H9 (cell line): ENCODE measurements at regions not wholly inside any gene's neighbourhood (a gene's known extent, or its start where the extent isn't known, plus 50 kb on each side); places are given as distances from the start of the nearest gene placed in this dataset.

Source experiments
- DNase-seq: peaks from one replicate; pipeline ENCODE4 v3.0.0-alpha.2; 2017
- H2AFZ ChIP-seq: one replicate; pipeline ENCODE4 v1.6.1; 2013; ENCODE audit warnings: mild to moderate bottlenecking, low read length, control low read depth, moderate library complexity
- H2AK5ac ChIP-seq: 2 replicates; pipeline ENCODE4 v1.6.1; 2013; ENCODE audit warnings: low read length, control low read depth, mixed read lengths; ENCODE audit not compliant: insufficient read length
- H2BK120ac ChIP-seq: one replicate; pipeline ENCODE4 v1.6.1; 2013; ENCODE audit warnings: low read depth, mild to moderate bottlenecking, low read length, control low read depth, inconsistent platforms; ENCODE audit not compliant: poor library complexity, severe bottlenecking
- H2BK12ac ChIP-seq: 2 replicates; pipeline ENCODE4 v1.6.1; 2013; ENCODE audit warnings: low read length, control low read depth, mixed read lengths, low read depth; ENCODE audit not compliant: insufficient read length
- H2BK15ac ChIP-seq: 2 replicates; pipeline ENCODE4 v1.6.1; 2013; ENCODE audit warnings: low read depth, low read length, control low read depth
- H2BK20ac ChIP-seq: one replicate; pipeline ENCODE4 v1.6.1; 2013; ENCODE audit warnings: low read depth, mild to moderate bottlenecking, low read length, control low read depth, inconsistent platforms; ENCODE audit not compliant: poor library complexity, severe bottlenecking
- H2BK5ac ChIP-seq: 2 replicates; pipeline ENCODE4 v1.6.1; 2013; ENCODE audit warnings: low read length, control low read depth, mixed read lengths; ENCODE audit not compliant: insufficient read length
- H3K14ac ChIP-seq: 2 replicates; pipeline ENCODE4 v1.6.1; 2013; ENCODE audit warnings: low read length, control low read depth; ENCODE audit not compliant: insufficient read depth
- H3K18ac ChIP-seq: 2 replicates; pipeline ENCODE4 v1.6.1; 2013; ENCODE audit warnings: low read depth, mild to moderate bottlenecking, mixed read lengths, low read length, control low read depth; ENCODE audit not compliant: insufficient read length
- H3K23ac ChIP-seq: 2 replicates; pipeline ENCODE4 v1.6.1; 2013; ENCODE audit warnings: low read length, control low read depth, mixed read lengths, low read depth; ENCODE audit not compliant: insufficient read length
- H3K23me2 ChIP-seq: 2 replicates; pipeline ENCODE4 v1.6.1; 2013; ENCODE audit warnings: low read depth, mild to moderate bottlenecking, mixed read lengths, low read length, control low read depth; ENCODE audit not compliant: insufficient read length, poor library complexity, severe bottlenecking
- H3K27ac ChIP-seq: 2 replicates; pipeline ENCODE4 v1.5.1; 2013; ENCODE audit warnings: low read length, control low read depth, mixed read lengths, low read depth; ENCODE audit not compliant: insufficient read length
- H3K27me3 ChIP-seq: 2 replicates; pipeline ENCODE4 v1.6.1; 2013; ENCODE audit warnings: low read length, control low read depth, inconsistent platforms; ENCODE audit not compliant: insufficient read depth
- H3K4ac ChIP-seq: 2 replicates; pipeline ENCODE4 v1.6.1; 2013; ENCODE audit warnings: low read depth, mild to moderate bottlenecking, control low read depth, inconsistent platforms, low read length, moderate library complexity
- H3K4me1 ChIP-seq: 2 replicates; pipeline ENCODE4 v1.6.1; 2013; ENCODE audit warnings: low read length, control low read depth, inconsistent platforms; ENCODE audit not compliant: insufficient read depth
- H3K4me2 ChIP-seq: 2 replicates; pipeline ENCODE4 v1.6.1; 2013; ENCODE audit warnings: low read length, control low read depth, mixed read lengths; ENCODE audit not compliant: insufficient read length, insufficient read depth
- H3K56ac ChIP-seq: 2 replicates; pipeline ENCODE4 v1.6.1; 2013; ENCODE audit warnings: low read depth, mild to moderate bottlenecking, mixed read lengths, low read length, control low read depth; ENCODE audit not compliant: insufficient read length
- H3K79me1 ChIP-seq: 2 replicates; pipeline ENCODE4 v1.6.1; 2013; ENCODE audit warnings: low read depth, mild to moderate bottlenecking, moderate library complexity, low read length, control low read depth, inconsistent platforms; ENCODE audit not compliant: insufficient read depth, poor library complexity, severe bottlenecking
- H3K79me2 ChIP-seq: 2 replicates; pipeline ENCODE4 v1.6.1; 2013; ENCODE audit warnings: low read length, control low read depth, inconsistent platforms; ENCODE audit not compliant: insufficient read depth
- H3K9ac ChIP-seq: 2 replicates; pipeline ENCODE4 v1.6.1; 2013; ENCODE audit warnings: low read length, control low read depth, mixed read lengths; ENCODE audit not compliant: insufficient read length; ENCODE audit errors: extremely low read depth
- H3K9me3 ChIP-seq: one replicate; pipeline ENCODE4 v1.6.1; 2013; ENCODE audit warnings: low read depth, low read length, inconsistent platforms; ENCODE audit not compliant: control insufficient read depth
- H3T11ph ChIP-seq: one replicate; pipeline ENCODE4 v1.6.1; 2013; ENCODE audit warnings: mild to moderate bottlenecking, low read length, control low read depth, inconsistent platforms
- H4K20me1 ChIP-seq: one replicate; pipeline ENCODE4 v1.6.1; 2013; ENCODE audit not compliant: control insufficient read depth, insufficient read length, insufficient read depth
- H4K5ac ChIP-seq: 2 replicates; pipeline ENCODE4 v1.6.1; 2013; ENCODE audit warnings: low read depth, mild to moderate bottlenecking, mixed read lengths, low read length, control low read depth; ENCODE audit not compliant: insufficient read length
- H4K8ac ChIP-seq: replicated peaks from 2 replicates; pipeline ENCODE4 v1.6.1; 2013; ENCODE audit warnings: low read length, control low read depth, mixed read lengths, low read depth; ENCODE audit not compliant: insufficient read length
- H4K91ac ChIP-seq: 2 replicates; pipeline ENCODE4 v1.6.1; 2013; ENCODE audit warnings: low read depth, mild to moderate bottlenecking, moderate library complexity, mixed read lengths, low read length, control low read depth; ENCODE audit not compliant: insufficient read length
- H3K27ac Mint-ChIP-seq, 3 experiments: 2 replicates in 2 of 3; 3 replicates in 1 of 3; pipeline ENCODE4 v1.8.0; 2020 to 2021; ENCODE audit warnings: mixed read lengths in 3 of 3, mild to moderate bottlenecking in 1 of 3, moderate library complexity in 1 of 3
- H3K27me3 Mint-ChIP-seq: 2 replicates; pipeline ENCODE4 v1.8.0; 2021; ENCODE audit warnings: low read depth, mild to moderate bottlenecking, moderate library complexity, mixed read lengths
- H3K36me3 Mint-ChIP-seq, 3 experiments: 2 replicates in 2 of 3; 3 replicates in 1 of 3; pipeline ENCODE4 v1.8.0; 2020 to 2021; ENCODE audit warnings: low read depth in 3 of 3, mixed read lengths in 3 of 3; ENCODE audit not compliant: insufficient read depth in 1 of 3
- H3K4me1 Mint-ChIP-seq, 2 experiments: 2 replicates each; pipeline ENCODE4 v1.8.0; 2020; ENCODE audit warnings: mixed read lengths in 2 of 2
- H3K4me3 Mint-ChIP-seq, 2 experiments: 2 replicates in 1 of 2; 3 replicates in 1 of 2; pipeline ENCODE4 v1.8.0; 2020 to 2021; ENCODE audit warnings: mild to moderate bottlenecking in 2 of 2, mixed read lengths in 2 of 2, moderate library complexity in 1 of 2
- H3K9me3 Mint-ChIP-seq, 2 experiments: 2 replicates in 1 of 2; 3 replicates in 1 of 2; pipeline ENCODE4 v1.8.0; 2020; ENCODE audit warnings: mild to moderate bottlenecking in 2 of 2, mixed read lengths in 2 of 2, moderate library complexity in 1 of 2
- CTCF ChIP-seq: fragments of 200-600 bp; sonication (generic); conservative IDR thresholded peaks from 3 replicates; pipeline ENCODE4 v1.8.0; 2021; ENCODE audit warnings: antibody characterized with exemption, mild to moderate bottlenecking
- WGBS: extraction: QIAGEN DNeasy Blood & Tissue Kit; methylation state at CpG from one replicate; pipeline ENCODE4 v1.1.7; 2013; ENCODE audit warnings: missing lambda C conversion rate, low lambda C conversion rate, mixed read lengths; ENCODE audit not compliant: insufficient read length; ENCODE audit errors: extremely low coverage; 5-methylcytosine and 5-hydroxymethylcytosine counted together

- H2BK15ac ChIP-seq = no peak overlapping the region
- H3K14ac ChIP-seq = no peak overlapping the region
- no peaks in the 10 kb centered on the region for H3K79me1 ChIP-seq
- no peak overlapping the region for H3K56ac ChIP-seq
- no peak for TF ChIP-seq CTCF
- no peak overlapping the region for H3K23ac ChIP-seq
- no peaks in the 10 kb centered on the region for H3K79me2 ChIP-seq
- no peak overlapping the region for H2BK12ac ChIP-seq
- H4K8ac ChIP-seq = no peak overlapping the region
- Mint-ChIP-seq H3K9me3 (peaks cover 0 to 2% of the 10 kb centered on the region in 2 experiments; a peak in 1 of 5 replicates), H3K27ac (no peak overlapping the region), H3K27me3 (no peaks in the 10 kb centered on the region), H3K36me3 (no peaks in the 10 kb centered on the region), H3K4me3 (no peak overlapping the region), H3K4me1 (peaks cover 0 to 11% of the 10 kb centered on the region in 2 experiments; a peak in 2 of 4 replicates)
- H3K4me1 ChIP-seq = no peaks in the 10 kb centered on the region
- no peak overlapping the region for H2AK5ac ChIP-seq
- H4K20me1 ChIP-seq = no peaks in the 10 kb centered on the region
- H3K18ac ChIP-seq = no peak overlapping the region
- no peak overlapping the region for H3K4me2 ChIP-seq
- no peak overlapping the region for H4K91ac ChIP-seq
- H3K9ac ChIP-seq = no peak overlapping the region
- no peak overlapping the region for H3T11ph ChIP-seq
- no CpG with 5 or more reads among the region's 7 CpGs for WGBS
- no peak overlapping the region for H4K5ac ChIP-seq
- no peaks in the 10 kb centered on the region for H3K23me2 ChIP-seq
- no peak overlapping the region for H2BK120ac ChIP-seq
- no peak for DNase-seq
- H3K9me3 ChIP-seq = no peaks in the 10 kb centered on the region
- no peak overlapping the region for H3K4ac ChIP-seq
- H3K27ac ChIP-seq = no peak overlapping the region
- H2BK20ac ChIP-seq = no peak overlapping the region
- H3K27me3 ChIP-seq = no peaks in the 10 kb centered on the region
- H2BK5ac ChIP-seq = no peak overlapping the region
- H2AFZ ChIP-seq = no peak overlapping the region
Measured at GRCh38 chr10:36118314-36118713, 476.2 kb upstream of the FZD8 start.
